MM.1S (cell line): ENCODE measurements at regions not wholly inside any gene's neighbourhood (a gene's known extent, or its start where the extent isn't known, plus 50 kb on each side); places are given as distances from the start of the nearest gene placed in this dataset.

Experiments
- DNase-seq: peaks from one replicate; pipeline ENCODE4 v3.0.0-alpha.2; 2015
- H2AFZ ChIP-seq: fragments of 300-600 bp; sonication (generic); 2 replicates; pipeline ENCODE4 v1.6.0; 2016; ENCODE audit warnings: antibody characterized with exemption, low read length
- H3F3A ChIP-seq: fragments of 300-600 bp; sonication (generic); 2 replicates; pipeline ENCODE4 v1.6.1; 2016; ENCODE audit warnings: mild to moderate bottlenecking, antibody characterized with exemption, low read length, moderate library complexity, mixed read lengths; ENCODE audit not compliant: insufficient read depth
- H3K27ac ChIP-seq: fragments of 300-600 bp; sonication (generic); 2 replicates; pipeline ENCODE4 v1.5.1; 2016; ENCODE audit warnings: mild to moderate bottlenecking, low read length
- H3K27me3 ChIP-seq: fragments of 300-600 bp; sonication (generic); replicated peaks from 2 replicates; pipeline ENCODE4 v1.6.0; 2016; ENCODE audit warnings: low read length; ENCODE audit not compliant: insufficient read depth
- H3K36me3 ChIP-seq: fragments of 300-600 bp; sonication (generic); replicated peaks from 2 replicates; pipeline ENCODE4 v1.6.1; 2016; ENCODE audit warnings: mild to moderate bottlenecking, low read length, mixed read lengths; ENCODE audit not compliant: insufficient read depth
- H3K4me1 ChIP-seq: fragments of 300-600 bp; sonication (generic); 2 replicates; pipeline ENCODE4 v1.6.1; 2016; ENCODE audit warnings: low read length, mixed read lengths
- H3K4me2 ChIP-seq: fragments of 300-600 bp; sonication (generic); 2 replicates; pipeline ENCODE4 v1.6.0; 2016; ENCODE audit warnings: low read depth, low read length
- H3K4me3 ChIP-seq: fragments of 300-600 bp; sonication (generic); 2 replicates; pipeline ENCODE4 v1.5.1; 2016; ENCODE audit warnings: low read length, mixed read lengths
- H3K79me2 ChIP-seq: fragments of 300-600 bp; sonication (generic); 2 replicates; pipeline ENCODE4 v1.6.1; 2016; ENCODE audit warnings: mixed run types, low read length, mixed read lengths
- H3K9ac ChIP-seq: fragments of 300-600 bp; sonication (generic); 2 replicates; pipeline ENCODE4 v1.6.1; 2016; ENCODE audit warnings: low read length, mixed read lengths
- H3K9me2 ChIP-seq: fragments of 300-600 bp; sonication (generic); replicated peaks from 2 replicates; pipeline ENCODE4 v1.6.1; 2016; ENCODE audit warnings: mild to moderate bottlenecking, low read length, mixed read lengths; ENCODE audit not compliant: insufficient read depth
- H3K9me3 ChIP-seq: fragments of 300-600 bp; sonication (generic); replicated peaks from 2 replicates; pipeline ENCODE4 v1.6.1; 2016; ENCODE audit warnings: mild to moderate bottlenecking, low read length, mixed read lengths; ENCODE audit not compliant: insufficient read depth
- H4K20me1 ChIP-seq: fragments of 300-600 bp; sonication (generic); 2 replicates; pipeline ENCODE4 v1.6.1; 2016; ENCODE audit warnings: mild to moderate bottlenecking, low read length, moderate library complexity, mixed read lengths; ENCODE audit not compliant: insufficient read depth
- CTCF ChIP-seq: fragments of 300-600 bp; sonication (generic); IDR thresholded peaks from 2 replicates; pipeline ENCODE4 v1.5.1; 2016; ENCODE audit warnings: antibody characterized with exemption, low read length, mixed read lengths
- EZH2 ChIP-seq: fragments of 300-600 bp; sonication (generic); optimal IDR thresholded peaks from 2 replicates; pipeline ENCODE3; 2017; ENCODE audit warnings: low read depth, mild to moderate bottlenecking, antibody characterized with exemption, low read length, mixed read lengths
- EZH2phosphoT487 ChIP-seq: fragments of 300-600 bp; sonication (generic); IDR thresholded peaks from 2 replicates; pipeline ENCODE4 v1.6.1; 2018; ENCODE audit warnings: antibody characterized with exemption, low read length

- H3K4me3 ChIP-seq = no peak overlapping the region
- no peak overlapping the region for H3K27ac ChIP-seq
- H3K9ac ChIP-seq = no peak overlapping the region
- H3K27me3 ChIP-seq = no peaks in the 10 kb centered on the region
- H3K9me3 ChIP-seq = no peaks in the 10 kb centered on the region
- H3K36me3 ChIP-seq = no peaks in the 10 kb centered on the region
- TF ChIP-seq EZH2 (no peak), CTCF (no peak), EZH2phosphoT487 (no peak)
- no peak overlapping the region for H3K4me2 ChIP-seq
- no peak for DNase-seq
- H4K20me1 ChIP-seq = no peaks in the 10 kb centered on the region; the same call in 1 of the 2 replicates
- no peak overlapping the region for H2AFZ ChIP-seq
- H3K9me2 ChIP-seq = no peaks in the 10 kb centered on the region
- no peaks in the 10 kb centered on the region for H3F3A ChIP-seq
- H3K4me1 ChIP-seq = no peaks in the 10 kb centered on the region
- no peaks in the 10 kb centered on the region for H3K79me2 ChIP-seq
These were observed 369.7 kb downstream of the DEPDC1B start for GRCh38 chr5:60330236-60330635.

- Histone ChIP-seq H3K4me1 (no peaks in the 10 kb centered on the region), H3K27me3 (no peaks in the 10 kb centered on the region), H4K20me1 (no peaks in the 10 kb centered on the region), H3K4me3 (no peak overlapping the region), H3K27ac (no peak overlapping the region), H3K79me2 (no peaks in the 10 kb centered on the region), H2AFZ (no peak overlapping the region), H3K9me3 (no peaks in the 10 kb centered on the region), H3K4me2 (no peak overlapping the region), H3F3A (no peaks in the 10 kb centered on the region), H3K9ac (no peak overlapping the region), H3K9me2 (no peaks in the 10 kb centered on the region), H3K36me3 (no peaks in the 10 kb centered on the region)
- no peak for DNase-seq
- TF ChIP-seq CTCF (no peak), EZH2 (no peak), EZH2phosphoT487 (no peak)
These were observed 374.1 kb downstream of the DEPDC1B start for GRCh38 chr5:60325870-60326269.

GRCh38 chr5:60323596-60323995 lies 376.4 kb downstream of the DEPDC1B start:
- H3K27me3 ChIP-seq = no peaks in the 10 kb centered on the region
- no peak overlapping the region for H3K4me3 ChIP-seq
- no peak for DNase-seq
- no peaks in the 10 kb centered on the region for H3K36me3 ChIP-seq
- no peaks in the 10 kb centered on the region for H3K9me3 ChIP-seq
- H3F3A ChIP-seq = no peaks in the 10 kb centered on the region
- H3K4me2 ChIP-seq = no peak overlapping the region
- H3K9me2 ChIP-seq = no peaks in the 10 kb centered on the region
- H3K27ac ChIP-seq = no peak overlapping the region
- H3K79me2 ChIP-seq = no peaks in the 10 kb centered on the region
- H2AFZ ChIP-seq = no peak overlapping the region
- no peaks in the 10 kb centered on the region for H3K4me1 ChIP-seq
- H3K9ac ChIP-seq = no peak overlapping the region
- no peaks in the 10 kb centered on the region for H4K20me1 ChIP-seq
- TF ChIP-seq EZH2phosphoT487 (no peak), CTCF (no peak), EZH2 (no peak)
